Right lobe of liver (tissue), 6 donors: ENCODE measurements at regions not wholly inside any gene's neighbourhood (a gene's known extent, or its start where the extent isn't known, plus 50 kb on each side); places are given as distances from the start of the nearest gene placed in this dataset.

Experiments used
- ATAC-seq, 4 donors: fragments of 200-7000 bp; cut with Tn5 transposase; one replicate each; pipeline ENCODE4 v1.9.1; 2020; ENCODE audit warnings: mild to moderate bottlenecking in 4 of 4, moderate library complexity in 4 of 4
- DNase-seq, 3 donors: peaks; one replicate each; pipeline ENCODE4 v3.0.0-alpha.2; 2020
- H3K27ac ChIP-seq, 3 donors: fragments of 200-600 bp; one replicate each; pipeline ENCODE4 v1.8.0; 2022
- H3K27me3 ChIP-seq, 2 donors: fragments of 200-600 bp; one replicate each; pipeline ENCODE4 v1.8.0; 2022
- H3K36me3 ChIP-seq, 4 donors: fragments of 200-600 bp; sonication (generic) in 1 of 4; one replicate each; pipeline versions ENCODE4 v1.5.1 to v1.8.0; 2017 to 2022; ENCODE audit warnings: control low read depth in 1 of 4
- H3K4me1 ChIP-seq, 4 donors: fragments of 200-600 bp; sonication (generic) in 1 of 4; one replicate each; pipeline versions ENCODE4 v1.5.1 to v1.8.0; 2017 to 2022; ENCODE audit warnings: control low read depth in 1 of 4
- H3K4me3 ChIP-seq, 3 donors: fragments of 200-600 bp; one replicate each; pipeline ENCODE4 v1.8.0; 2022
- H3K9me3 ChIP-seq, 4 donors: fragments of 200-600 bp; sonication (generic) in 1 of 4; one replicate each; pipeline versions ENCODE4 v1.5.1 to v1.8.0; 2017 to 2022; ENCODE audit warnings: control low read depth in 1 of 4
- CTCF ChIP-seq, 4 donors: fragments of 200-600 bp in 3 of 4; fragments of 450-650 bp in 1 of 4; IDR thresholded peaks; one replicate each; pipeline versions ENCODE4 v1.5.1 to v1.8.0; 2016 to 2022; ENCODE audit warnings: antibody characterized with exemption in 4 of 4, mild to moderate bottlenecking in 2 of 4
- POLR2A ChIP-seq: fragments of 450-650 bp; IDR thresholded peaks from one replicate; pipeline ENCODE4 v1.6.1; 2017; ENCODE audit warnings: antibody characterized with exemption, mild to moderate bottlenecking
- WGBS: methylation state at CpG from one replicate; pipeline ENCODE4 v1.1.6; 2018; ENCODE audit warnings: low coverage, low lambda C conversion rate; ENCODE audit not compliant: insufficient coverage; ENCODE audit errors: missing lambda C conversion rate; 5-methylcytosine and 5-hydroxymethylcytosine counted together
- intact Hi-C, 2 donors: fragments of 100-400 bp; cut with DNase I; formaldehyde crosslinking; loops; one replicate each; pipeline versions ENCODE4 v1.11.2 to v1.14.1; 2022
- donor health status: DM: no; HTN: yes; CAD: no.
- donor health status: DM: no; HTN: no; CAD: no.
- donor health status: DM: no; HTN: no; CAD: no.
- donor health status: DM: no; HTN: yes; CAD: no.
- donor health status: DM: no; HTN: yes; CAD: no.

GRCh38 chr20:58070664-58071196 is 157.7 kb downstream of the ANKRD60 start:
- intact Hi-C loops: no loop called here
- WGBS: 57% methylated on average over 6 of the region's 11 CpGs
- TF ChIP-seq CTCF (IDR thresholded peaks at IDR 0.05): no peak
- no peak for TF ChIP-seq POLR2A
- ATAC-seq (no peak), DNase-seq (no peak)
- Histone ChIP-seq H3K4me3 (no peak overlapping the region), H3K36me3 (no peaks in the 10 kb centered on the region), H3K27me3 (no peaks in the 10 kb centered on the region), H3K4me1 (no peaks in the 10 kb centered on the region), H3K27ac (no peak overlapping the region), H3K9me3 (no peaks in the 10 kb centered on the region)

- Histone ChIP-seq H3K27ac (no peak overlapping the region), H3K4me3 (no peak overlapping the region), H3K4me1 (no peaks in the 10 kb centered on the region), H3K27me3 (no peaks in the 10 kb centered on the region), H3K36me3 (no peaks in the 10 kb centered on the region), H3K9me3 (no peaks in the 10 kb centered on the region)
- ATAC-seq (no peak), DNase-seq (no peak)
- intact Hi-C loops: no loop called here
- TF ChIP-seq CTCF (IDR thresholded peaks at IDR 0.05) (no peak), POLR2A (no peak)
- WGBS: 68% methylated on average over 14 of the region's 16 CpGs
Observed at GRCh38 chr20:58069796-58070663, 158.4 kb downstream of the ANKRD60 start.

GRCh38 chr20:58069207-58069606 is 159.2 kb downstream of the ANKRD60 start:
- no peak overlapping the region for H3K4me3 ChIP-seq
- no peak for ATAC-seq
- 40% methylated on average over 5 of the region's 12 CpGs for WGBS
- no peaks in the 10 kb centered on the region for H3K9me3 ChIP-seq
- DNase-seq: no peak
- no peak for TF ChIP-seq POLR2A
- TF ChIP-seq CTCF (IDR thresholded peaks at IDR 0.05): no peak
- no peaks in the 10 kb centered on the region for H3K36me3 ChIP-seq
- intact Hi-C loops: no loop called here
- H3K4me1 ChIP-seq: no peaks in the 10 kb centered on the region
- no peaks in the 10 kb centered on the region for H3K27me3 ChIP-seq
- no peak overlapping the region for H3K27ac ChIP-seq

GRCh38 chr20:58065508-58066361 is 162.7 kb downstream of the ANKRD60 start:
- DNase-seq: no peak
- Histone ChIP-seq H3K27ac (no peak overlapping the region), H3K4me3 (no peak overlapping the region), H3K27me3 (no peaks in the 10 kb centered on the region), H3K36me3 (no peaks in the 10 kb centered on the region), H3K4me1 (no peaks in the 10 kb centered on the region), H3K9me3 (no peaks in the 10 kb centered on the region)
- TF ChIP-seq CTCF (IDR thresholded peaks at IDR 0.05) (no peak), POLR2A (no peak)
- ATAC-seq: no peak
- 48% methylated on average over 5 of the region's 6 CpGs for WGBS
- intact Hi-C loops: no loop called here
